Neural cell (in vitro differentiated cells): ENCODE measurements at regions not wholly inside any gene's neighbourhood (a gene's known extent, or its start where the extent isn't known, plus 50 kb on each side); places are given as distances from the start of the nearest gene placed in this dataset.

ENCODE experiments used
- H2AFZ ChIP-seq: fragments of 200-600, 300-800 bp; sonication (generic), shearing (Covaris generic); 2 replicates; pipeline ENCODE4 v1.6.0; 2014; ENCODE audit warnings: low read depth, mild to moderate bottlenecking, antibody characterized with exemption, low read length, moderate library complexity
- H3F3A ChIP-seq: fragments of 200-600 bp; shearing (Covaris generic); 2 replicates; pipeline ENCODE4 v1.6.1; 2016; ENCODE audit warnings: mild to moderate bottlenecking, moderate library complexity, mixed read lengths, antibody characterized with exemption, low read length; ENCODE audit not compliant: insufficient read depth, poor library complexity, severe bottlenecking
- H3K27ac ChIP-seq: fragments of 200-600, 300-800 bp; sonication (generic), shearing (Covaris generic); 2 replicates; pipeline ENCODE4 v1.5.1; 2014; ENCODE audit warnings: mild to moderate bottlenecking, low read length, moderate library complexity
- H3K27me3 ChIP-seq: fragments of 300-800, 200-600 bp; sonication (generic), shearing (Covaris generic); 2 replicates; pipeline ENCODE4 v1.6.0; 2014; ENCODE audit warnings: mild to moderate bottlenecking, low read depth, low read length, moderate library complexity; ENCODE audit not compliant: insufficient read depth
- H3K36me3 ChIP-seq: fragments of 300-800, 200-600 bp; sonication (generic), shearing (Covaris generic); 2 replicates; pipeline ENCODE4 v1.5.1; 2014; ENCODE audit warnings: mild to moderate bottlenecking, antibody characterized with exemption, low read length, moderate library complexity; ENCODE audit not compliant: insufficient read depth
- H3K4me2 ChIP-seq: fragments of 300-800, 200-600 bp; sonication (generic), shearing (Covaris generic); 2 replicates; pipeline ENCODE4 v1.6.0; 2014; ENCODE audit warnings: mild to moderate bottlenecking, low read length
- H3K4me3 ChIP-seq: fragments of 300-800, 200-600 bp; sonication (generic), shearing (Covaris generic); 2 replicates; pipeline ENCODE4 v1.5.1; 2014; ENCODE audit warnings: mild to moderate bottlenecking, low read length, moderate library complexity
- H3K79me2 ChIP-seq: fragments of 200-600 bp; shearing (Covaris generic); replicated peaks from 2 replicates; pipeline ENCODE4 v1.6.0; 2014; ENCODE audit warnings: mild to moderate bottlenecking, low read length, moderate library complexity; ENCODE audit not compliant: insufficient read depth
- H3K9ac ChIP-seq: fragments of 300-800, 200-600 bp; sonication (generic), shearing (Covaris generic); 2 replicates; pipeline ENCODE4 v1.6.1; 2016; ENCODE audit warnings: mild to moderate bottlenecking, low read length, mixed read lengths
- H3K9me2 ChIP-seq: fragments of 200-600 bp; shearing (Covaris generic); 2 replicates; pipeline ENCODE4 v1.6.1; 2016; ENCODE audit warnings: mild to moderate bottlenecking, low read length, mixed read lengths; ENCODE audit not compliant: insufficient read depth
- H3K9me3 ChIP-seq: fragments of 200-600, 300-800 bp; sonication (generic), shearing (Covaris generic); 2 replicates; pipeline ENCODE4 v1.6.1; 2016; ENCODE audit warnings: mild to moderate bottlenecking, mixed run types, low read length, moderate library complexity, mixed read lengths
- H4K20me1 ChIP-seq: fragments of 200-600 bp; shearing (Covaris generic); 2 replicates; pipeline ENCODE4 v1.6.1; 2016; ENCODE audit warnings: mild to moderate bottlenecking, mixed run types; ENCODE audit not compliant: insufficient read depth
- EP300 ChIP-seq: fragments of 450-650 bp; conservative IDR thresholded peaks from 2 replicates; pipeline ENCODE4 v1.6.1; 2014; ENCODE audit warnings: antibody characterized with exemption, mild to moderate bottlenecking, moderate library complexity; ENCODE audit not compliant: poor library complexity, severe bottlenecking
- EZH2 ChIP-seq: fragments of 200-600, 300-800 bp; shearing (Covaris generic), sonication (generic); IDR thresholded peaks from 2 replicates; pipeline ENCODE4 v1.6.1; 2014; ENCODE audit warnings: antibody characterized with exemption, low read length, borderline replicate concordance, mild to moderate bottlenecking; ENCODE audit not compliant: insufficient read depth, poor library complexity, severe bottlenecking
- MXI1 ChIP-seq: fragments of 450-650 bp; conservative IDR thresholded peaks from 2 replicates; pipeline ENCODE4 v1.6.1; 2014; ENCODE audit warnings: antibody characterized with exemption, mild to moderate bottlenecking; ENCODE audit not compliant: poor library complexity, severe bottlenecking
- POLR2AphosphoS5 ChIP-seq: IDR thresholded peaks from 2 replicates; pipeline ENCODE4 v1.6.1; 2012
- RAD21 ChIP-seq: fragments of 450-650 bp; conservative IDR thresholded peaks from 2 replicates; pipeline ENCODE4 v1.6.1; 2014; ENCODE audit warnings: antibody characterized with exemption, mild to moderate bottlenecking, moderate library complexity
- SMC3 ChIP-seq: fragments of 450-650 bp; conservative IDR thresholded peaks from 2 replicates; pipeline ENCODE4 v1.6.1; 2014; ENCODE audit warnings: antibody characterized with exemption, mild to moderate bottlenecking, moderate library complexity; ENCODE audit not compliant: poor library complexity
- TAF1 ChIP-seq: IDR thresholded peaks from 2 replicates; pipeline ENCODE4 v1.6.1; 2012; ENCODE audit warnings: low read depth
- TF ChIP-seq, protein P1 (sequence below): IDR thresholded peaks from 2 replicates; pipeline ENCODE4 v1.6.1; 2012; ENCODE audit warnings: borderline replicate concordance
- TF ChIP-seq, protein P2 (sequence below): fragments of 450-650 bp; IDR thresholded peaks from 2 replicates; pipeline ENCODE4 v1.5.1; 2014; ENCODE audit warnings: antibody characterized with exemption, mild to moderate bottlenecking, moderate library complexity; ENCODE audit not compliant: poor library complexity, severe bottlenecking

GRCh38 chr5:82365026-82365425, 86.9 kb upstream of the RPS23 start:
- Histone ChIP-seq H3K9ac (no peak overlapping the region), H2AFZ (no peak overlapping the region)

DNA sequence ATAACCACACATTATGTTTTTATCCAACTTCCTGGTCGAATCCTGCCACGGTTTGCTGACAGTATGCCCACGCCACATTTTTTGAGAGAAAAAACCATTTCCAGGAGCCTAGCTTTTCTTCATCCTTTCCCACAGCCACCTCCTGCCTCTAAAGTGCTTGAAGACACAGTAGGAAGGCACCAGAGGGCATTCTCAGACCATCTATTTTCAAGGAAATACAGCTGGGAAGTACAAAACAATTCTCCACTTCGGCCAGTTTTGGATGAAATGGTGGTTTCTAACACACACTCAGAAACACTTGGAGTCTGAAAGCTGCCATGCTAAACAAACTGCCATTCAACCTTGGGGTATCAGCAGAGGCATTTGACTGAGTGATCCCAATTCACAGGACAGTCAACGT, 86.3 kb upstream of the RPS23 start:
- H3K4me2 ChIP-seq, result no peak overlapping the region
- no peaks in the 10 kb centered on the region for H3K36me3 ChIP-seq
- no peaks in the 10 kb centered on the region for H3K9me3 ChIP-seq
- H3F3A ChIP-seq, result peaks cover 7% of the 10 kb centered on the region
- no peaks in the 10 kb centered on the region for H3K27me3 ChIP-seq
- H2AFZ ChIP-seq, result no peak overlapping the region
- TF ChIP-seq RAD21 (peak; percentile 85), TAF1 (no peak), EP300 (no peak), POLR2AphosphoS5 (no peak), MXI1 (no peak), EZH2 (no peak), SMC3 (peak; percentile 85)
- TF ChIP-seq, protein P1, sequence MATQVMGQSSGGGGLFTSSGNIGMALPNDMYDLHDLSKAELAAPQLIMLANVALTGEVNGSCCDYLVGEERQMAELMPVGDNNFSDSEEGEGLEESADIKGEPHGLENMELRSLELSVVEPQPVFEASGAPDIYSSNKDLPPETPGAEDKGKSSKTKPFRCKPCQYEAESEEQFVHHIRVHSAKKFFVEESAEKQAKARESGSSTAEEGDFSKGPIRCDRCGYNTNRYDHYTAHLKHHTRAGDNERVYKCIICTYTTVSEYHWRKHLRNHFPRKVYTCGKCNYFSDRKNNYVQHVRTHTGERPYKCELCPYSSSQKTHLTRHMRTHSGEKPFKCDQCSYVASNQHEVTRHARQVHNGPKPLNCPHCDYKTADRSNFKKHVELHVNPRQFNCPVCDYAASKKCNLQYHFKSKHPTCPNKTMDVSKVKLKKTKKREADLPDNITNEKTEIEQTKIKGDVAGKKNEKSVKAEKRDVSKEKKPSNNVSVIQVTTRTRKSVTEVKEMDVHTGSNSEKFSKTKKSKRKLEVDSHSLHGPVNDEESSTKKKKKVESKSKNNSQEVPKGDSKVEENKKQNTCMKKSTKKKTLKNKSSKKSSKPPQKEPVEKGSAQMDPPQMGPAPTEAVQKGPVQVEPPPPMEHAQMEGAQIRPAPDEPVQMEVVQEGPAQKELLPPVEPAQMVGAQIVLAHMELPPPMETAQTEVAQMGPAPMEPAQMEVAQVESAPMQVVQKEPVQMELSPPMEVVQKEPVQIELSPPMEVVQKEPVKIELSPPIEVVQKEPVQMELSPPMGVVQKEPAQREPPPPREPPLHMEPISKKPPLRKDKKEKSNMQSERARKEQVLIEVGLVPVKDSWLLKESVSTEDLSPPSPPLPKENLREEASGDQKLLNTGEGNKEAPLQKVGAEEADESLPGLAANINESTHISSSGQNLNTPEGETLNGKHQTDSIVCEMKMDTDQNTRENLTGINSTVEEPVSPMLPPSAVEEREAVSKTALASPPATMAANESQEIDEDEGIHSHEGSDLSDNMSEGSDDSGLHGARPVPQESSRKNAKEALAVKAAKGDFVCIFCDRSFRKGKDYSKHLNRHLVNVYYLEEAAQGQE, result no peak
- TF ChIP-seq, protein P2, sequence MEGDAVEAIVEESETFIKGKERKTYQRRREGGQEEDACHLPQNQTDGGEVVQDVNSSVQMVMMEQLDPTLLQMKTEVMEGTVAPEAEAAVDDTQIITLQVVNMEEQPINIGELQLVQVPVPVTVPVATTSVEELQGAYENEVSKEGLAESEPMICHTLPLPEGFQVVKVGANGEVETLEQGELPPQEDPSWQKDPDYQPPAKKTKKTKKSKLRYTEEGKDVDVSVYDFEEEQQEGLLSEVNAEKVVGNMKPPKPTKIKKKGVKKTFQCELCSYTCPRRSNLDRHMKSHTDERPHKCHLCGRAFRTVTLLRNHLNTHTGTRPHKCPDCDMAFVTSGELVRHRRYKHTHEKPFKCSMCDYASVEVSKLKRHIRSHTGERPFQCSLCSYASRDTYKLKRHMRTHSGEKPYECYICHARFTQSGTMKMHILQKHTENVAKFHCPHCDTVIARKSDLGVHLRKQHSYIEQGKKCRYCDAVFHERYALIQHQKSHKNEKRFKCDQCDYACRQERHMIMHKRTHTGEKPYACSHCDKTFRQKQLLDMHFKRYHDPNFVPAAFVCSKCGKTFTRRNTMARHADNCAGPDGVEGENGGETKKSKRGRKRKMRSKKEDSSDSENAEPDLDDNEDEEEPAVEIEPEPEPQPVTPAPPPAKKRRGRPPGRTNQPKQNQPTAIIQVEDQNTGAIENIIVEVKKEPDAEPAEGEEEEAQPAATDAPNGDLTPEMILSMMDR, result peak; percentile 73
- H3K79me2 ChIP-seq, result peaks cover 3% of the 10 kb centered on the region
- no peaks in the 10 kb centered on the region for H3K9me2 ChIP-seq
- H3K9ac ChIP-seq, result no peak overlapping the region
- H3K4me3 ChIP-seq, result no peak overlapping the region
- H3K27ac ChIP-seq, result no peak overlapping the region
- H4K20me1 ChIP-seq, result no peaks in the 10 kb centered on the region

More at GRCh38 chr5:82365026-82365425, 86.9 kb upstream of the RPS23 start:
- Histone ChIP-seq H3K4me3 (no peak overlapping the region), H3K27ac (no peak overlapping the region), H3K36me3 (no peaks in the 10 kb centered on the region), H3K9me2 (no peaks in the 10 kb centered on the region), H4K20me1 (no peaks in the 10 kb centered on the region), H3K27me3 (no peaks in the 10 kb centered on the region), H3K9me3 (no peaks in the 10 kb centered on the region), H3F3A (peaks cover 7% of the 10 kb centered on the region), H3K79me2 (peaks cover 3% of the 10 kb centered on the region), H3K4me2 (no peak overlapping the region)
- TF ChIP-seq EP300 (no peak), MXI1 (no peak), SMC3 (no peak), TAF1 (no peak), RAD21 (no peak), EZH2 (no peak), POLR2AphosphoS5 (no peak)
- TF ChIP-seq, protein P1, result no peak
- TF ChIP-seq, protein P2, result no peak
